Ishikawa (cell line): ENCODE measurements at regions not wholly inside any gene's neighbourhood (a gene's known extent, or its start where the extent isn't known, plus 50 kb on each side); places are given as distances from the start of the nearest gene placed in this dataset.

ENCODE experiments used
- CEBPB ChIP-seq: IDR thresholded peaks from 2 replicates; pipeline ENCODE4 v1.6.1; 2012
- EP300 ChIP-seq: IDR thresholded peaks from 2 replicates; pipeline ENCODE4 v1.6.1; 2012; ENCODE audit warnings: borderline replicate concordance
- FOXM1 ChIP-seq: IDR thresholded peaks from 2 replicates; pipeline ENCODE4 v1.6.1; 2012; ENCODE audit warnings: low read depth, borderline replicate concordance
- NFIC ChIP-seq: IDR thresholded peaks from 2 replicates; pipeline ENCODE4 v1.6.1; 2012
- RAD21 ChIP-seq: IDR thresholded peaks from 2 replicates; pipeline ENCODE4 v1.6.1; 2012; ENCODE audit warnings: low read depth
- REST ChIP-seq: IDR thresholded peaks from 2 replicates; pipeline ENCODE4 v1.6.1; 2012; ENCODE audit warnings: low read depth, mild to moderate bottlenecking
- TAF1 ChIP-seq: IDR thresholded peaks from 2 replicates; pipeline ENCODE4 v1.6.1; 2012; ENCODE audit warnings: low read depth, mild to moderate bottlenecking
- TCF12 ChIP-seq: IDR thresholded peaks from 2 replicates; pipeline ENCODE4 v1.6.1; 2012; ENCODE audit warnings: low read depth
- ZBTB7A ChIP-seq: IDR thresholded peaks from 2 replicates; pipeline ENCODE4 v1.6.1; 2012; ENCODE audit warnings: low read depth
- TF ChIP-seq, protein P1 (sequence below): IDR thresholded peaks from 2 replicates; pipeline ENCODE4 v1.6.1; 2012

DNA sequence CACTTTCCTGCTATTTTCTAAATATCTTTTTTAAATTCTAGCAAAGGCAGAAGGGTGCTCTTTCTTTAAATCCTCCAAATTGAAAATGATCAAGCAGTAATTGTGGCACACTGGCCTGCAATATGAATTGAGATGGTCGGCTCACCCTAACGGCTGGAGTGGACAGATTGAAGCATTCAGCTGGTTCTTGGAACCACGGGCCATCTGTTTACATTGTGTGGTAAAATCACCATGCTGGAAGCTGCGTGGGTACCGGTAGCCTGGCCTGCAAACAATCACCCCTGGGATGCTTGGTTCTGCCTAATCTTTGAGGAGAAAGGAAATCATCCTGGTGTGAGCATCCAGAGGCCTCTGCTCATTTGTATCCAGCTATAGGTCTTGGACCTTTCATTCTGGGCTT, 289.3 kb downstream of the ZNF608 start:
- TF ChIP-seq FOXM1 (no peak), TCF12 (no peak), REST (no peak), EP300 (no peak), CEBPB (no peak), TAF1 (no peak), NFIC (no peak), ZBTB7A (no peak), RAD21 (no peak)
- TF ChIP-seq, protein P1, sequence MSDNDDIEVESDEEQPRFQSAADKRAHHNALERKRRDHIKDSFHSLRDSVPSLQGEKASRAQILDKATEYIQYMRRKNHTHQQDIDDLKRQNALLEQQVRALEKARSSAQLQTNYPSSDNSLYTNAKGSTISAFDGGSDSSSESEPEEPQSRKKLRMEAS = no peak
